SIG-M5 treated with dmso at 0.1 percent for 504 hours (cell line): ENCODE measurements at regions not wholly inside any gene's neighbourhood (a gene's known extent, or its start where the extent isn't known, plus 50 kb on each side); places are given as distances from the start of the nearest gene placed in this dataset.
"Not testable (repeated sequence)": the region's sequence is repeated elsewhere in the genome, so short reads cannot be mapped to it uniquely, and the experiment has no call there.

Experiments
- DNase-seq: peaks from one replicate; lab custom pipeline; 2025; ENCODE audit not compliant: unreplicated experiment; lab: John Stamatoyannopoulos, UW

DNA sequence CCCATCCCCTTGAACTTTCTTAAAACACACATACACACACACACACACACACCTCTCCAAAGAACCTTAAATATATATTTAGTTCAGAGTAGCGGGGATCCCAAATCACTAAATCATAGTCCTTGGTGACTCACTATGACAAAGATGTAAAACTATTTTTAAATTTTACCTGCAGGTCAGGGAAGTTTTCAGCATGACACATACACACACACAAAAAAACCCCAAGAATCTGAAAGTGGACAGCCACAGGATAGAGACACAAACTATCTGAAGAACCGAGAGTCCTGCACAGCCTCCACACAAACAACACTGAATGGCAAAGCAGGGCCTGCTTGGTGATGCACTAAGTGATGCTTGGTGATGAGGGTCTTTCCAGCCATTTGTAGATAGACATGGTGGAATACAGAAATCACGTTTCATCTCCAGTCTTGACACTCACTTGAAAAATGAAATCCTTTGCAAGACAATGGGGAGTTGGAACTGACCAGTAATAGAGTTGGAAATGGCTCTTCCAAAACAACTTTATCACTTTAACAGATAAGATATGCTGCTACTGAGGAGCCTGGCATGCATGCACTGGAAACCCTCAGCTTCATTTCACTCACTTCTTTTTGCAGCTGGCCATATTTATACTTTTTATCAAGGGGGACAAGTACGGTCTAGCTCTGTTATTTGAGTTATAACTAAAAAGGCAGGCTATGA is 307.3 kb downstream of the RAPGEF2 start:
- DNase-seq: no peak

DNA sequence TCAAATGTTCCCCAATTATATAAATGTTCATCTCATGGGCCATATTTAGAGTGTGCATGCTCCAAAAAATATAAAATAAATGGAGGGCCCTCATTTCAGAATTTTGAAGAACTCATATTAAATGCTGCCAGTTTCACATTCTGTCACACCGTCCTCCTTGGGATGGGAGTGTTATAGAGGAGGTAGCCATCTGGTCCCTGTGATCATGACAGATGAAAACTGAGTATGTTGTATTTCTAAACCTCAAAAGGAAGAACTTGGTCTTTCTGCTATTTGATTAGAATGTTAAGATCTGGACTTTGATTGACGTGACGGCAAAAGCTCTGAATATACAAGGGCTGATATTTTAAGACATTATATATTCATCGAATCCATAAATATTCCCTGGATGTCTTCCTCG is 308.0 kb downstream of the RAPGEF2 start:
- no peak for DNase-seq

GRCh38 chr4:159413306-159413943 is 310.5 kb downstream of the RAPGEF2 start:
- no peak for DNase-seq

- no peak for DNase-seq
Observed at GRCh38 chr4:159414305-159414704, 311.4 kb downstream of the RAPGEF2 start.

DNA sequence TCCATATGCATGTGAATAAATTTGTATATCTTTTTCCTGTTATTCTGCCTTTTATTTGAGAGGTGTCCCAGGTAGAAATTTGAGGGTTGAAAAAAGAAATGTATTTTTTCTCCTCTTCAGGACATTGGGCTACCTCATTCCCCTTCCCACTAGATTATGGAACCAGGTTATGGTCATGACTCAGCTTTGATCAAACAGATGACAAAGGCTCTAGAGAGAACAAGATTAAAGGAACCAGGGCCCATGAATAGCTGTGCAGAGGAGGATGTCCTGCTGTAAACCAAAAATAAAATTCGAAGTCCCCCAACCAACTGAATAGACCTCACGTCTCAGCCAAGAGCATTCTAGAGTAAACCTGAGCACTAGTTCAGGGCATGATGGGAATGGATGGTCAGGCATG is 313.2 kb downstream of the RAPGEF2 start:
- DNase-seq: no peak

GRCh38 chr4:159416996-159417395 is 314.1 kb downstream of the RAPGEF2 start:
- DNase-seq: no peak

GRCh38 chr4:159420162-159421057 is 317.5 kb downstream of the RAPGEF2 start:
- DNase-seq: peak; percentile 48

DNA sequence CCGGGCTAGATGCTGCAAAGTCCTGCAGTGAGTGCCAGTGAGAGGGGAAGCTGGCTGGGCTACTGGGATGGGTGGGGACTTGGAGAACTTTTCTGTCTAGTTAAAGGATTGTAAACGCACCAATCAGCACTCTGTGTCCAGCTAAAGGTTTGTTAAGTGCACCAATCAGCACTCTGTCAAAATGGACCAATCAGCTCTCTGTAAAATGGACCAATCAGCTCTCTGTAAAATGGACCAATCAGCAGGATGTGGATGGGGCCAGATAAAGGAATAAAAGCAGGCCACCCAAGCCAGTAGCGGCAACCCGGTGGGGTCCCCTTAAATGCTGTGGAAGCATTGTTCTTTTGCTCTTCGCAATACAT is 318.2 kb downstream of the RAPGEF2 start:
- not testable (repeated sequence) for DNase-seq

- DNase-seq: no peak
Observed at GRCh38 chr4:159422019-159422418, 319.1 kb downstream of the RAPGEF2 start.

DNA sequence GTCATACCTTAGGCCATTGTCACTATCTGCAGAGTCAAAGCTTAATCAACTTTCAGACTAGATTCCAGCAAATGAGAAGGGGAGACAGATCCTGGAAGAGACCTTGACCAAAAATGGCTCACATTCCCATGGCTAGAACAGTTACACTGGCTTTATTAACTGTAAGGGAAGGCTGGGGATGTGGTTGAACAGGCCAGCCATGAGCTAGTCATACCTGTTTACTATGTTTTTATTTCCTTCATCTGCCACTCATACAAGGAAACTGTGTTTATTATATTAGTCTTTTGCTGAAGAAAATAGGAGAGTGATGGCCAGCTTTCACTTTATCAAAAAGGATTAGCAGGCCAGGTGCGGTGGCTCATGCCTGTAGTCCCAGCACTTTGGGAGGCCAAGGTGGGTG is 319.7 kb downstream of the RAPGEF2 start:
- no peak for DNase-seq

DNA sequence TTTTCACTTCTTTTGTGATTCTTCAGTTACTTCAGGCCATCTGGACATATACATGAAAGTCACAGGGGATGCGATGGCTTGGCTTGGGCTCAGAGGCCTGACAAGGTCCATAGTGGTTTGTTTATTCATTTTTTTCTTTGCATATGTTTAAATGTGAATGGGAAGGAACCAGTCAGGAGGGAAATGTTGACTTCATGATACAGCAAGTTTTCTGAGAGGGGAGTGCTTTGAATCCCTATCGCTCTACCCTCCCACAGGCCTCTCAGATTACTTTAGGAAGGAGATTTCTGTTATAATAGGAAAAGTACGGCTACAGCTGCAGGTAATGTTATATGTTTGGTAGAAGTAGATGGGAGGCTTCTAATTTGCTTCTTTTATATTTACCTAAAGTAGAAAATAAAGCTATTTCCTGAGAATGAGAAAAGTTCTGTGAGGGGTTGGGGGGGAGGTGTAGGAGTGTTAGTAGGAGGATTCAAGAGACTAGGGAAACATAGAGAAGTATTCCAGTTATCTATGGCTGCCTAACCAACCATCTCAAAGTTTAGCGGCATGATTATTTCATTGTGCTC is 322.9 kb downstream of the RAPGEF2 start:
- no peak for DNase-seq

DNA sequence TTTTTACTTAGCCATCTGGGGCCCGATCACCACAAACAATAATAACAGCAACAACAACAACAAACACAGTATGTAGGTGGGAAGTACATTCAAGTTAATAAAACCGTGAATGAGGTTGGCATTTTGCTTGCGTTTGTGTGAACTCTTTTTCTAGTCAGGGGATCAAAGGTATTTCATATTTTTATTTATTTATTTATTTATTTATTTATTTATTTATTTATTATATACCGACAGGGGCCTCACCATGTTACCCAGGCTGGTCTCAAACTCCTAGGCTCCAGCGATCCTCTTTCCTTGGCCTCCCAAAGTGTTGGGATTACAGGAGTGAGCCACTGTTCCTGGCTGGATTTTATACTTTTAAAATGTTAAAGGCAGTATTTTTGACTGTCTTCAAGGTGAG is 325.4 kb downstream of the RAPGEF2 start:
- no peak for DNase-seq

- no peak for DNase-seq
Observed at GRCh38 chr4:159428975-159429692, 326.3 kb downstream of the RAPGEF2 start.

DNA sequence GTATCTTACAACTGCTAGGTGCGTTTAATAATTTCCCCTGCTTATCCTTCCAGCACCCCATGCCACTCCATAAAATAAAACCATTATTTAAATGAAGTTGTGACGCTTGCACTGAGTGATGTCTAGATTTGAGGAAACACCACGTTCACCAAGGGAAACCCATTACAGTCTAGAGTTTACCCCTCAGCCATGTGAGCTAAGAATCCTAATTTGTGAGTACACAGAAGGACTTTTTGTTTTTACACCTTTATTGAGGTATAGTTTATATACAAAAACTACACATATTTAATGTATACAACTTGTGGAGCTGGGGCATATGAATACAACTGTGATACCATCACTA is 326.8 kb downstream of the RAPGEF2 start:
- DNase-seq: no peak

- no peak for DNase-seq
Observed at GRCh38 chr4:159430896-159431295, 328.0 kb downstream of the RAPGEF2 start.

DNA sequence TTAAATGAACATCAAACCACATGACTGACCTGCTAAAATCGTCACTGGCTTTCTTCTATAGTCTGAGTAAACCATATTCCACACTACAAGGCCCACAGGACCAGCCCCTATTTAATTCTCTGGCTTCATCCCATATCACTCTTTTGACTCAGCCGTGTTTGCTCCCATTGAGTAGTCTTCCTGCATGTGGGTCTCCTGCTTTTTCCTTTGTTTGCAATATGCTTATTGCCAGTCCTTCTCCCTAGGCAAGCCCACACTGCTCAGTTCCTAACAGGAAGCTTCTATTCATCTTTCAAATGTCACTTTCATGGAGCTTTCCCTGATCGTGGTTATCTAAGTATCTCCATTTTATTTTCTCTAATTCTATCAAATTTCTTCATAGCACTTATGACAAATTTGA is 329.6 kb downstream of the RAPGEF2 start:
- DNase-seq: no peak

- no peak for DNase-seq
Observed at GRCh38 chr4:159433337-159433736, 330.5 kb downstream of the RAPGEF2 start.

DNA sequence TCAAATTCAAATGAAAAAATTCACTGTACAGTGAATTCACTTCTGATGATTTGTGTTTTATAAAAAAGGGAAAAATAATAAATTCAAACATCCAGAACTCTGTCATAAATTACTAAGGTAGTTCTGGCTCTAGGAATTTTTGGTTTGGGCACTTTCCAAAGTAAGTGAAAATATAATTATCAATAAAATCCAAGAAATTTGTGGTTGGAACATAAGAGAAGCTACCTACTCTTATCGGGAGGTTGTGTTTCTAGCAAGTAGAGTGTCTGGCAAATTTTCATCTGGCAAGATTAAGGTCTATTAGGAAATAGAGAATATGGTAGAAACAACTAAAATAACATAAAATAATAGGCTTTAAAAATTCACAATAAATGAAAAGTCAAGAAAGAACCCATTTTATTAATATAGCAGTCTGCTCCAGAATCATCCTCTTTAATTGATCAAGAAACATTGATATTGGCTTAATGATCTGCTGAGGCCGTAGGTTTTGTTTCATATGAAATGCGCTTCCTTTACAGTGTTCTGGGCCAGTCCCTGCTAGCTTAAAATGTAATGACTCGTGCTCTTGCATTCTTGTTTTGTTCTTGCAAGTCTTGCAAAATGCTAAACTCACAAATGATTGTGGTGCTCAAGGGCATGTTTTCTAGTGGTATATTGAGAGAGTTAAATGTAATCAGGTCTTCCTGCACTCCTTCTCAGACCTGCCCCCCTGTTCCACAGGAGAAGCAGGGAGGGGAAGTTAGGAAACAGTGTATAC is 331.4 kb downstream of the RAPGEF2 start:
- DNase-seq: peak; percentile 21

DNA sequence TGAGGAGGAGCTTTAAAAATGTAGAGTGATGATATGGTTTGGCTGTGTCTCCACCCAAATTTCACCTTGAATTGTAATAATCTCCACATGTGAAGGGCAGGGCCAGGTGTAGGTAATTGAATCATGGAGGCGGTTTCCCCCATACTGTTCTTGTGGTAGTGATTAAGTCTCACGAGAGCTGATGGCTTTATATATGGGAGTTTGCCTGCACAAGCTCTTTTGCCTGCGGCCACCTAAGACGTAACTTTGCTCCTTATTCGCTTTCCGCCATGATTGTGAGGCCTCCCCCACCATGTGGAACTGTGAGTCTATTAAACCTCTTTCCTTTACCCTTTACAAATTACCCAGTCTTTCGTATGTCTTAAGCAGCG is 332.0 kb downstream of the RAPGEF2 start:
- DNase-seq: no peak

DNA sequence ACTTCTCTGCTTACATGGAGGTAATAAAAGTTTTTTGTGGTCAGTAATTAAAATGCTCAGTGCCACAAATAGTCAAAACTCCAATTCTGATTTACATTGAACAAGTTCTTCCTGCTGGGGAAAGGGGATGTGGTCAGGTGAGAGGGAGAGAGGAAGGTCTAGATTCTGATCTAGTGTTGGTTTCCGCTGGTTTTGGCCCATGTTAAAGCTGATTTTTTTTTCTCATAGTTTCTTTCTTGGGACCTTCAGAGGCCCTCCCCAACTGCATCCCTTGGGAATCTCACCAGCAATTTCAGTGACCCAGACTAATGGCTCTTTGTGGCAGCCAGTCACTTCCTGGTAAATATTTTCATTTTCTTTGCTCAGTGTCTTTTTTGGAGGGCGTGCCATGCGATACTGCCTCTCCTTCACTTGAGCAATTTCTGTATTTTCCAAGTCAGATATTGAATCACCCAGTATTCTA is 332.7 kb downstream of the RAPGEF2 start:
- DNase-seq: no peak
